SK-N-SH (cell line): ENCODE measurements at regions not wholly inside any gene's neighbourhood (a gene's known extent, or its start where the extent isn't known, plus 50 kb on each side); places are given as distances from the start of the nearest gene placed in this dataset.
A peak's percentile ranks its signal among the peaks of the same experiment; 100 is the strongest.

Experiments
- CTCF ChIA-PET: fragments of 300-600, 350-600 bp; formaldehyde crosslinking; extraction: SDS; loops from one replicate; lab custom pipeline; 2021; lab: Yijun Ruan, JAX
- POLR2A ChIA-PET: fragments of 350-600 bp; sonication (Branson Sonifier 250); formaldehyde crosslinking; extraction: SDS; loops from one replicate; lab custom pipeline; 2020; ENCODE audit warnings: antibody characterized with exemption, inconsistent platforms; lab: Yijun Ruan, JAX
- DNase-seq: peaks from one replicate; pipeline ENCODE4 v3.0.0; 2012
- H2AFZ ChIP-seq: fragments of 200-600 bp; sonication (generic); 2 replicates; pipeline ENCODE4 v1.8.1; 2016; ENCODE audit warnings: antibody characterized with exemption, mild to moderate bottlenecking, low read depth
- H3F3A ChIP-seq: fragments of 200-600 bp; sonication (generic); replicated peaks from 2 replicates; pipeline ENCODE3; 2016; ENCODE audit warnings: antibody characterized with exemption, mild to moderate bottlenecking; ENCODE audit not compliant: insufficient read depth
- H3K27ac ChIP-seq, 2 experiments: fragments of 200-500 bp in 1 of 2; fragments of 200-600 bp in 1 of 2; sonication (Bioruptor generic) in 1 of 2; sonication (generic), shearing (Covaris generic) in 1 of 2; 2 replicates each; pipeline versions ENCODE4 v1.5.1 to v1.6.1; 2014 to 2016; ENCODE audit warnings: low read depth in 2 of 2, inconsistent platforms in 1 of 2, low read length in 1 of 2, mild to moderate bottlenecking in 1 of 2, mixed read lengths in 1 of 2
- H3K27me3 ChIP-seq: fragments of 200-600 bp; sonication (generic), shearing (Covaris generic); 2 replicates; pipeline ENCODE4 v1.6.1; 2016; ENCODE audit warnings: mixed run types; ENCODE audit not compliant: insufficient read depth
- H3K36me3 ChIP-seq, 2 experiments: fragments of 200-500 bp in 1 of 2; fragments of 200-600 bp in 1 of 2; sonication (Bioruptor generic) in 1 of 2; sonication (generic) in 1 of 2; replicated peaks in 1 of 2; 2 replicates each; pipeline versions ENCODE3 to v1.5.1; 2014 to 2016; ENCODE audit warnings: low read length in 1 of 2, mild to moderate bottlenecking in 1 of 2; ENCODE audit not compliant: insufficient read depth in 2 of 2, control insufficient read depth in 1 of 2
- H3K4me1 ChIP-seq, 2 experiments: fragments of 200-500 bp in 1 of 2; fragments of 200-600 bp in 1 of 2; sonication (Bioruptor generic) in 1 of 2; sonication (generic), shearing (Covaris generic) in 1 of 2; 2 replicates each; pipeline versions ENCODE4 v1.5.1 to v1.6.1; 2014 to 2016; ENCODE audit warnings: low read depth in 1 of 2, low read length in 1 of 2, mixed run types in 1 of 2; ENCODE audit not compliant: insufficient read depth in 2 of 2, control insufficient read depth in 1 of 2
- H3K4me2 ChIP-seq: fragments of 200-600 bp; sonication (generic), shearing (Covaris generic); 2 replicates; pipeline ENCODE4 v1.6.1; 2017; ENCODE audit warnings: mixed run types
- H3K4me3 ChIP-seq, 2 experiments: fragments of 200-500 bp in 1 of 2; fragments of 200-600 bp in 1 of 2; sonication (Bioruptor generic) in 1 of 2; sonication (generic), shearing (Covaris generic) in 1 of 2; 2 replicates each; pipeline versions ENCODE4 v1.5.1 to v1.8.1; 2014 to 2016; ENCODE audit warnings: low read depth in 2 of 2, inconsistent platforms in 1 of 2, low read length in 1 of 2, mild to moderate bottlenecking in 1 of 2, mixed read lengths in 1 of 2, moderate library complexity in 1 of 2
- H3K79me2 ChIP-seq: fragments of 200-600 bp; sonication (generic); 2 replicates; pipeline ENCODE4 v1.8.1; 2017; ENCODE audit warnings: mild to moderate bottlenecking; ENCODE audit not compliant: insufficient read depth
- H3K9ac ChIP-seq: fragments of 200-600 bp; sonication (generic); 2 replicates; pipeline ENCODE4 v1.6.1; 2017; ENCODE audit warnings: mixed run types
- H3K9me2 ChIP-seq: fragments of 200-600 bp; sonication (generic); 2 replicates; pipeline ENCODE4 v1.6.1; 2017; ENCODE audit warnings: mixed run types
- H3K9me3 ChIP-seq: fragments of 200-600 bp; sonication (generic); 2 replicates; pipeline ENCODE4 v1.6.1; 2017; ENCODE audit warnings: mixed run types, mild to moderate bottlenecking, moderate library complexity
- H4K20me1 ChIP-seq: fragments of 200-600 bp; sonication (generic); 2 replicates; pipeline ENCODE4 v1.6.1; 2017; ENCODE audit warnings: mild to moderate bottlenecking, mixed run types; ENCODE audit not compliant: insufficient read depth
- CHD2 ChIP-seq: fragments of 150-350 bp; IDR thresholded peaks from 2 replicates; pipeline ENCODE4 v1.6.1; 2018; ENCODE audit warnings: low read length; ENCODE audit not compliant: partially characterized antibody
- ELF1 ChIP-seq: IDR thresholded peaks from 2 replicates; pipeline ENCODE4 v1.4.0; 2012
- FOSL2 ChIP-seq: IDR thresholded peaks from 2 replicates; pipeline ENCODE4 v1.4.0; 2012; ENCODE audit warnings: low read depth, mild to moderate bottlenecking, moderate library complexity, borderline replicate concordance
- GABPA ChIP-seq: IDR thresholded peaks from 2 replicates; pipeline ENCODE4 v1.4.0; 2012; ENCODE audit warnings: low read depth, mild to moderate bottlenecking
- GATA2 ChIP-seq: sonication (generic); formaldehyde crosslinking; IDR thresholded peaks from 2 replicates; pipeline ENCODE4 v1.5.0; 2020; ENCODE audit warnings: mild to moderate bottlenecking, missing genetic modification reagents
- JUND ChIP-seq: IDR thresholded peaks from 2 replicates; pipeline ENCODE4 v1.4.0; 2012
- NFIC ChIP-seq: IDR thresholded peaks from 2 replicates; pipeline ENCODE4 v1.4.0; 2012; ENCODE audit warnings: borderline replicate concordance
- NRF1 ChIP-seq: IDR thresholded peaks from 2 replicates; pipeline ENCODE4 v1.6.1; 2012; ENCODE audit warnings: low read depth, mild to moderate bottlenecking, low read length
- PBX3 ChIP-seq: IDR thresholded peaks from 2 replicates; pipeline ENCODE4; 2012
- RAD21 ChIP-seq: IDR thresholded peaks from 2 replicates; pipeline ENCODE4 v1.6.1; 2012; ENCODE audit warnings: mild to moderate bottlenecking, low read length
- RCOR1 ChIP-seq: fragments of 150-350 bp; IDR thresholded peaks from 2 replicates; pipeline ENCODE4 v1.6.1; 2017; ENCODE audit warnings: antibody characterized with exemption, low read length
- RFX5 ChIP-seq: IDR thresholded peaks from 2 replicates; pipeline ENCODE4 v1.6.1; 2012; ENCODE audit warnings: mild to moderate bottlenecking, improper control_type of control experiment, low read length
- SIN3A ChIP-seq: IDR thresholded peaks from 2 replicates; pipeline ENCODE4 v1.6.1; 2012; ENCODE audit warnings: low read depth, mild to moderate bottlenecking, low read length, moderate library complexity, borderline replicate concordance
- SMC3 ChIP-seq: IDR thresholded peaks from 2 replicates; pipeline ENCODE4 v1.6.1; 2012; ENCODE audit warnings: low read depth, low read length, improper control_type of control experiment
- TCF12 ChIP-seq: IDR thresholded peaks from 2 replicates; pipeline ENCODE4 v1.4.0; 2012
- USF1 ChIP-seq: IDR thresholded peaks from 2 replicates; pipeline ENCODE4 v1.4.0; 2012; ENCODE audit warnings: low read depth, borderline replicate concordance
- WGBS: methylation state at CpG from one replicate; pipeline ENCODE4 v1.1.6; 2017; ENCODE audit warnings: low lambda C conversion rate; 5-methylcytosine and 5-hydroxymethylcytosine counted together
- TF ChIP-seq, protein P1 (sequence below): fragments of 200-600 bp; sonication (generic); IDR thresholded peaks from 2 replicates; pipeline ENCODE4 v1.6.1; 2017; ENCODE audit warnings: antibody characterized with exemption, mild to moderate bottlenecking, moderate library complexity

GRCh38 chr4:135244696-135245095 is 1043.1 kb upstream of the PABPC4L start:
- no peaks in the 10 kb centered on the region for H4K20me1 ChIP-seq
- no peaks in the 10 kb centered on the region for H3K27me3 ChIP-seq
- H3K4me1 ChIP-seq, result no peaks in the 10 kb centered on the region; a peak in 1 of 4 replicates
- H3K4me3 ChIP-seq, result no peak overlapping the region
- TF ChIP-seq USF1 (no peak), PBX3 (no peak), FOSL2 (no peak), ELF1 (no peak), RFX5 (no peak), NRF1 (no peak), RAD21 (no peak), NFIC (no peak)
- TF ChIP-seq, protein P1, sequence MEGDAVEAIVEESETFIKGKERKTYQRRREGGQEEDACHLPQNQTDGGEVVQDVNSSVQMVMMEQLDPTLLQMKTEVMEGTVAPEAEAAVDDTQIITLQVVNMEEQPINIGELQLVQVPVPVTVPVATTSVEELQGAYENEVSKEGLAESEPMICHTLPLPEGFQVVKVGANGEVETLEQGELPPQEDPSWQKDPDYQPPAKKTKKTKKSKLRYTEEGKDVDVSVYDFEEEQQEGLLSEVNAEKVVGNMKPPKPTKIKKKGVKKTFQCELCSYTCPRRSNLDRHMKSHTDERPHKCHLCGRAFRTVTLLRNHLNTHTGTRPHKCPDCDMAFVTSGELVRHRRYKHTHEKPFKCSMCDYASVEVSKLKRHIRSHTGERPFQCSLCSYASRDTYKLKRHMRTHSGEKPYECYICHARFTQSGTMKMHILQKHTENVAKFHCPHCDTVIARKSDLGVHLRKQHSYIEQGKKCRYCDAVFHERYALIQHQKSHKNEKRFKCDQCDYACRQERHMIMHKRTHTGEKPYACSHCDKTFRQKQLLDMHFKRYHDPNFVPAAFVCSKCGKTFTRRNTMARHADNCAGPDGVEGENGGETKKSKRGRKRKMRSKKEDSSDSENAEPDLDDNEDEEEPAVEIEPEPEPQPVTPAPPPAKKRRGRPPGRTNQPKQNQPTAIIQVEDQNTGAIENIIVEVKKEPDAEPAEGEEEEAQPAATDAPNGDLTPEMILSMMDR, result no peak
- no peak overlapping the region for H3K9ac ChIP-seq
- no peak overlapping the region; the same call in 1 of the 2 replicates for H2AFZ ChIP-seq
- WGBS, result 6% methylated on average over 2 of the region's 2 CpGs
- ChIA-PET POLR2A (no interaction called here), CTCF (no interaction called here)
- no peaks in the 10 kb centered on the region for H3K9me2 ChIP-seq
- peak overlapping the region in 1 of 2 experiments; percentile 53; a peak in 1 of 4 replicates for H3K27ac ChIP-seq
- H3F3A ChIP-seq, result peaks cover 4% of the 10 kb centered on the region
- no peaks in the 10 kb centered on the region for H3K79me2 ChIP-seq
- no peak overlapping the region for H3K4me2 ChIP-seq
- no peaks in the 10 kb centered on the region for H3K36me3 ChIP-seq
- DNase-seq, result no peak
- no peaks in the 10 kb centered on the region for H3K9me3 ChIP-seq

GRCh38 chr4:135244056-135244455 is 1042.5 kb upstream of the PABPC4L start:
- Histone ChIP-seq H3K36me3 (no peaks in the 10 kb centered on the region), H3K9ac (no peak overlapping the region), H3K79me2 (no peaks in the 10 kb centered on the region), H3K4me3 (no peak overlapping the region), H3K27ac (no peak overlapping the region; a peak in 1 of 4 replicates), H3K4me1 (no peaks in the 10 kb centered on the region; a peak in 1 of 4 replicates), H3K4me2 (no peak overlapping the region), H3K9me3 (no peaks in the 10 kb centered on the region), H3F3A (peaks cover 6% of the 10 kb centered on the region), H3K27me3 (no peaks in the 10 kb centered on the region), H3K9me2 (no peaks in the 10 kb centered on the region), H2AFZ (peak overlapping the region; percentile 45; the same call in 1 of the 2 replicates), H4K20me1 (no peaks in the 10 kb centered on the region)
- ChIA-PET CTCF (no interaction called here), POLR2A (no interaction called here)
- no peak for DNase-seq
- whole genome bisulfite sequencing, result 3% methylated on average over 1 of the region's 1 CpG
- TF ChIP-seq NRF1, result no peak
- TF ChIP-seq TCF12, result no peak
- TF ChIP-seq SMC3, result no peak
- no peak for TF ChIP-seq RFX5
- no peak for TF ChIP-seq CHD2
- TF ChIP-seq RAD21, result no peak
- no peak for TF ChIP-seq GATA2 (CRISPR knock-in tag)
- no peak for TF ChIP-seq JUND
- TF ChIP-seq, protein P1, result no peak
- TF ChIP-seq GABPA, result no peak
- no peak for TF ChIP-seq RCOR1
- TF ChIP-seq SIN3A, result no peak
